ENCODE measurements at regions not wholly inside any gene's neighbourhood (a gene's known extent, or its start where the extent isn't known, plus 50 kb on each side); places are given as distances from the start of the nearest gene placed in this dataset.

DNA sequence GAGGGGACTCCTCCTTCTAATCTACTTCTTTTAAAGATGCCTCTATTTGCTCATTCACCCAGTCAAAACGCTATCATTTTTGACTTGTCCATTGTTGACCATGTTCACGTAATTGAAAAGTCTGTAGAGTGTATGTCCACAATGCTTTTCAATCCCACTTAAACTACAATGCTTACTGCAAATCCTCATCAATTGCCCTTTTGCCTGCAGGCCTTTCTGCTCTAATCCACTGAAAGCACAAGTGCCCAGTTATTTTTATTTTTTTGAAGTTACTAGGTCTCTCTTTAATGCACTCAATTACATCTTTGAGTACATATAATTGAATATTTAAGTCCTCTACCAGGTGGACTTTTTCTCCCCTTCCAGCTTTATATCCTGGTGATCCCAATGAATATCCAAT, 437.4 kb downstream of the PDGFC start:
- TF ChIP-seq, protein P1, sequence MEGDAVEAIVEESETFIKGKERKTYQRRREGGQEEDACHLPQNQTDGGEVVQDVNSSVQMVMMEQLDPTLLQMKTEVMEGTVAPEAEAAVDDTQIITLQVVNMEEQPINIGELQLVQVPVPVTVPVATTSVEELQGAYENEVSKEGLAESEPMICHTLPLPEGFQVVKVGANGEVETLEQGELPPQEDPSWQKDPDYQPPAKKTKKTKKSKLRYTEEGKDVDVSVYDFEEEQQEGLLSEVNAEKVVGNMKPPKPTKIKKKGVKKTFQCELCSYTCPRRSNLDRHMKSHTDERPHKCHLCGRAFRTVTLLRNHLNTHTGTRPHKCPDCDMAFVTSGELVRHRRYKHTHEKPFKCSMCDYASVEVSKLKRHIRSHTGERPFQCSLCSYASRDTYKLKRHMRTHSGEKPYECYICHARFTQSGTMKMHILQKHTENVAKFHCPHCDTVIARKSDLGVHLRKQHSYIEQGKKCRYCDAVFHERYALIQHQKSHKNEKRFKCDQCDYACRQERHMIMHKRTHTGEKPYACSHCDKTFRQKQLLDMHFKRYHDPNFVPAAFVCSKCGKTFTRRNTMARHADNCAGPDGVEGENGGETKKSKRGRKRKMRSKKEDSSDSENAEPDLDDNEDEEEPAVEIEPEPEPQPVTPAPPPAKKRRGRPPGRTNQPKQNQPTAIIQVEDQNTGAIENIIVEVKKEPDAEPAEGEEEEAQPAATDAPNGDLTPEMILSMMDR (IDR thresholded peaks at IDR 0.05) = no peak
- no peak for TF ChIP-seq POLR2A (IDR thresholded peaks at IDR 0.05)
- no peak for TF ChIP-seq EP300 (IDR thresholded peaks at IDR 0.05)
